ENCODE measurements at regions not wholly inside any gene's neighbourhood (a gene's known extent, or its start where the extent isn't known, plus 50 kb on each side); places are given as distances from the start of the nearest gene placed in this dataset.

DNA sequence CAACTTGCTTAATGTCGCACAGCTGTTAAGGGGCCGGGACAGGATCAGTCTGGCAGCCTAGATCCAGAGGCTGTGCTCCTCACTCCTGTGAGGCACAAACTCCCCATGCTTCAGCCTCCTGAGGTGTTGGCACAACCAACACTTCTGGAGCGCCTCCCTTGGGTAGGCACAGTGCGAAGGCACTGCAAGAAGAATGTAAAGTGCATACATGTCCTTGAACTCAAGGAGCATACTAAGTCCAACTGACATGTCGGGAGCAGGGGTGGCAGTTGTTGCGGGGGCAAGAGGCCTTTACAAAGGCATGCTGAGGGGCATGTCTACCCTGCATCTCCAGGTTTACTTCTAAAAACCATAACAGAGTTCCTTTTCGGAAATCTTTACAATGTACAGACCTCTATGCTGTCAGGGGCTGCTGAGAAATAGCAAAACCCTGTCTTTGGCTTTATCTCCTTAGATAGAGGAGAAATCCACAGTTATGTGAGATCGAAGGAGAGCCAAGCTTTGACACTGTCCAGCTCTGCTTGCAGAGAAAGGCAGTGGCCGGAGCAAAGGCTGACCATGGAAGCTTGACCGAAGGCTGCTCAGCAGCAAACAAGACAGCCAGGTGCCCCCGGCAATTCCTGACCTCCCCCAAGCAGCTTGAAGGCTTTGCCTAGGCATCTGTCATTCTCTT, 93.9 kb downstream of the CDC7 start:
- peaks cover 22% of the 10 kb centered on the region for H3K4me1 ChIP-seq (ENCODE audit: insufficient read depth, low read length)
- H3K36me3 ChIP-seq (ENCODE audit: insufficient read depth, low read length): no peaks in the 10 kb centered on the region
- no peaks in the 10 kb centered on the region for H3K36me3 Mint-ChIP-seq
- peaks cover 20 to 31% (median 23%) of the 10 kb centered on the region in 4 donors for H3K4me1 Mint-ChIP-seq
- no peak overlapping the region for H3K4me3 ChIP-seq (ENCODE audit: low read length in 2 of 2)
- ChIA-PET POLR2A (ENCODE audit: partially characterized antibody) (interaction anchor here (1.1 kb wide), 2 partner anchors 43 to 291 kb away, joined by 3 read pairs; no protein-coding TSS in a partner anchor), CTCF (ENCODE audit: partially characterized antibody) (interaction anchor here (1.1 kb wide), 1 partner anchor 56 kb away, joined by 3 read pairs; no protein-coding TSS in a partner anchor)
- no peaks in the 10 kb centered on the region for H3K27me3 ChIP-seq (ENCODE audit: insufficient read depth, low read length)
- H3K9me3 ChIP-seq (ENCODE audit: control insufficient read depth in 1 of 2, low read length in 2 of 2): no peaks in the 10 kb centered on the region
- no peak overlapping the region for H3K27ac ChIP-seq (ENCODE audit: low read depth, low read length)
- H3K9me3 Mint-ChIP-seq: peaks cover 0 to 2% (median 0%) of the 10 kb centered on the region in 8 donors
- H3K27me3 Mint-ChIP-seq: no peaks in the 10 kb centered on the region
- H3K4me3 Mint-ChIP-seq: no peak overlapping the region
- DNase-seq: no peak
- H3K27ac Mint-ChIP-seq: no peak overlapping the region
- intact Hi-C loops (cut with micrococcal nuclease): no loop called here

GRCh38 chr1:91596474-91596873, 95.8 kb downstream of the CDC7 start:
- Mint-ChIP-seq H3K36me3 (no peaks in the 10 kb centered on the region), H3K4me3 (no peak overlapping the region), H3K27ac (no peak overlapping the region), H3K27me3 (peaks cover 0 to 1% of the 10 kb centered on the region in 2 donors), H3K4me1 (peaks cover 12 to 22% (median 15%) of the 10 kb centered on the region in 4 donors), H3K9me3 (peaks cover 0 to 2% (median 0%) of the 10 kb centered on the region in 8 donors)
- Histone ChIP-seq H3K4me3 (ENCODE audit: low read length in 2 of 2) (no peak overlapping the region), H3K9me3 (ENCODE audit: control insufficient read depth in 1 of 2, low read length in 2 of 2) (no peaks in the 10 kb centered on the region), H3K27me3 (ENCODE audit: insufficient read depth, low read length) (no peaks in the 10 kb centered on the region), H3K4me1 (ENCODE audit: insufficient read depth, low read length) (peaks cover 14% of the 10 kb centered on the region), H3K27ac (ENCODE audit: low read depth, low read length) (no peak overlapping the region), H3K36me3 (ENCODE audit: insufficient read depth, low read length) (no peaks in the 10 kb centered on the region)
- CTCF ChIA-PET (ENCODE audit: partially characterized antibody): no interaction called here
- POLR2A ChIA-PET (ENCODE audit: partially characterized antibody): no interaction called here
- no peak for DNase-seq
- intact Hi-C loops (cut with micrococcal nuclease): no loop called here

DNA sequence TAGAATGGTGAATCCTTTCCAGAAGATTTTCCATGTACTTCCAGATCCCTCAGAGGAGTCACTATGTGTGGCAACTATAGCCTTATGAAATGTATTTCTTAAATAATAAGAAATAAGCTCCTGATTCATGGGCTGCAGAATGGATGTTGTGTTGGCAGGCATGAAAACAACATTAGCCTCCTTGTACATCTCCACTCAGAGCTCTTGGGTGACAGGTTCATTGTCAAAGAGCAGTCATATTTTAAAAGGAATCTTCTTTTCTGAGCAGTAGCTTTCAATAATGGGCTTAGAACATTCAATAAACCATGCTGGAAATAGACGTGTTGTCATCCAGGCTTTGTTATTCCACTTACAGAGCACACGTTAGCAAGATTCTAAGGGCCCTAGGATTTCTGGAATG, 96.6 kb downstream of the CDC7 start:
- DNase-seq: no peak
- no peaks in the 10 kb centered on the region for H3K36me3 ChIP-seq (ENCODE audit: insufficient read depth, low read length)
- H3K4me3 Mint-ChIP-seq: no peak overlapping the region
- H3K27me3 ChIP-seq (ENCODE audit: insufficient read depth, low read length): no peaks in the 10 kb centered on the region
- peaks cover 7% of the 10 kb centered on the region for H3K4me1 ChIP-seq (ENCODE audit: insufficient read depth, low read length)
- H3K27me3 Mint-ChIP-seq: peaks cover 0 to 1% of the 10 kb centered on the region in 2 donors
- POLR2A ChIA-PET (ENCODE audit: partially characterized antibody): no interaction called here
- no peak overlapping the region for H3K27ac Mint-ChIP-seq
- CTCF ChIA-PET (ENCODE audit: partially characterized antibody): interaction anchor here (1.0 kb wide), 1 partner anchor 25 kb away, joined by 3 read pairs; no protein-coding TSS in a partner anchor
- H3K36me3 Mint-ChIP-seq: no peaks in the 10 kb centered on the region
- no peak overlapping the region for H3K4me3 ChIP-seq (ENCODE audit: low read length in 2 of 2)
- H3K9me3 Mint-ChIP-seq: peaks cover 0 to 2% (median 0%) of the 10 kb centered on the region in 8 donors
- H3K9me3 ChIP-seq (ENCODE audit: control insufficient read depth in 1 of 2, low read length in 2 of 2): no peaks in the 10 kb centered on the region
- no peak overlapping the region for H3K27ac ChIP-seq (ENCODE audit: low read depth, low read length)
- H3K4me1 Mint-ChIP-seq: peaks cover 5 to 15% (median 9%) of the 10 kb centered on the region in 4 donors
- intact Hi-C loops (cut with micrococcal nuclease): no loop called here

- H3K27ac Mint-ChIP-seq: peak overlapping the region in 1 of 7 donors; percentile 13
- Histone ChIP-seq H3K36me3 (ENCODE audit: insufficient read depth, low read length) (no peaks in the 10 kb centered on the region), H3K4me1 (ENCODE audit: insufficient read depth, low read length) (no peaks in the 10 kb centered on the region), H3K27me3 (ENCODE audit: insufficient read depth, low read length) (no peaks in the 10 kb centered on the region), H3K27ac (ENCODE audit: low read depth, low read length) (no peak overlapping the region), H3K4me3 (ENCODE audit: low read length in 2 of 2) (no peak overlapping the region), H3K9me3 (ENCODE audit: control insufficient read depth in 1 of 2, low read length in 2 of 2) (no peaks in the 10 kb centered on the region)
- H3K9me3 Mint-ChIP-seq: no peaks in the 10 kb centered on the region
- intact Hi-C loops (cut with micrococcal nuclease): no loop called here
- peaks cover 0 to 9% (median 4%) of the 10 kb centered on the region in 4 donors for H3K4me1 Mint-ChIP-seq
- H3K27me3 Mint-ChIP-seq: peaks cover 0 to 3% of the 10 kb centered on the region in 2 donors
- ChIA-PET CTCF (ENCODE audit: partially characterized antibody) (no interaction called here), POLR2A (ENCODE audit: partially characterized antibody) (no interaction called here)
- DNase-seq: no peak
- no peak overlapping the region for H3K4me3 Mint-ChIP-seq
- no peaks in the 10 kb centered on the region for H3K36me3 Mint-ChIP-seq
These were observed 100.0 kb downstream of the CDC7 start for GRCh38 chr1:91600431-91601337.

DNA sequence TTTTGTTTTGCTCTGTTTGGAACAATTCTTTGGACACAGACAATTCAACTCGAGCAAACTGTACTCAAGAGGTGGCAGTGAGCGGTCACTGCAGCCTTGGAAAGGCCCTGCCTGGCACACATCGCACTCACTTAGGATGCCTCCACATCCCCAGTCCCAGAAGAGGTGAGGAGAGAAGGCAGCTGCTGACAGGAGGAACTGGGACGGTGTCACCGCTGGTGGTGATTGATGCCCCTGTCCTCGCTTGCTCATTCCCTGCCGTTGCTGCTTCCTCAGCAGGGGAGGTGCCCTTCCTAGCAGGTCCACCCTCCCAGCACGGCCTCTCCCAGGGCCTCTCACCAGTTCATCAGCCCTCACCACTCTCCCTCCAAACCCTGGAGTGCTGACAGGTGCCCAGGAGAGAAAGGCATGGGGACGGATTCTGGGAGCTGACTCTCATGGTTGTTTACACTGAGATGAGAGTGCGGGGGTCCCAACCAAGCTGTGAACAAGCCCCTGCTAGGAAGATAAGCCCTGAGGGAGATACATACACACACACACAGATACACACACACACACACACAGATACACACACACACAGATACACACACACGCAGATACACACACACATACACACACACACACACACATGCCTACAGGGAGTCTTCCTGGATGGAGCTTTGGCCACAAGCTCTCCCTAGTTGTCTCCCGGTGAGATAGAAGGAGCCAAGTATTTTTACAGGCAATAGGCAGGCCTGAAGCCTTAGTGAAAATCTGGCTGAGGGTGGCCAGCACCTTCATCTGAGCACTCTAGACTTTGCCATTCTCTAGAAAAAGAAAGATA, 101.1 kb downstream of the CDC7 start:
- Mint-ChIP-seq H3K9me3 (no peaks in the 10 kb centered on the region), H3K27me3 (peaks cover 0 to 3% of the 10 kb centered on the region in 2 donors), H3K4me3 (no peak overlapping the region), H3K27ac (no peak overlapping the region), H3K4me1 (peaks cover 0 to 7% (median 3%) of the 10 kb centered on the region in 4 donors), H3K36me3 (no peaks in the 10 kb centered on the region)
- H3K9me3 ChIP-seq (ENCODE audit: control insufficient read depth in 1 of 2, low read length in 2 of 2): no peaks in the 10 kb centered on the region
- intact Hi-C loops (cut with micrococcal nuclease): no loop called here
- no peak for DNase-seq
- no peaks in the 10 kb centered on the region for H3K36me3 ChIP-seq (ENCODE audit: insufficient read depth, low read length)
- no peaks in the 10 kb centered on the region for H3K27me3 ChIP-seq (ENCODE audit: insufficient read depth, low read length)
- no peak overlapping the region for H3K27ac ChIP-seq (ENCODE audit: low read depth, low read length)
- no peaks in the 10 kb centered on the region for H3K4me1 ChIP-seq (ENCODE audit: insufficient read depth, low read length)
- POLR2A ChIA-PET (ENCODE audit: partially characterized antibody): no interaction called here
- CTCF ChIA-PET (ENCODE audit: partially characterized antibody): no interaction called here
- no peak overlapping the region for H3K4me3 ChIP-seq (ENCODE audit: low read length in 2 of 2)

GRCh38 chr1:91603409-91603808, 102.8 kb downstream of the CDC7 start:
- DNase-seq: no peak
- Histone ChIP-seq H3K27ac (ENCODE audit: low read depth, low read length) (no peak overlapping the region), H3K27me3 (ENCODE audit: insufficient read depth, low read length) (no peaks in the 10 kb centered on the region), H3K4me1 (ENCODE audit: insufficient read depth, low read length) (no peaks in the 10 kb centered on the region), H3K9me3 (ENCODE audit: control insufficient read depth in 1 of 2, low read length in 2 of 2) (no peaks in the 10 kb centered on the region), H3K36me3 (ENCODE audit: insufficient read depth, low read length) (no peaks in the 10 kb centered on the region), H3K4me3 (ENCODE audit: low read length in 2 of 2) (no peak overlapping the region)
- H3K4me1 Mint-ChIP-seq: peaks cover 0 to 5% (median 2%) of the 10 kb centered on the region in 4 donors
- H3K36me3 Mint-ChIP-seq: no peaks in the 10 kb centered on the region
- peaks cover 0 to 3% of the 10 kb centered on the region in 2 donors for H3K27me3 Mint-ChIP-seq
- CTCF ChIA-PET (ENCODE audit: partially characterized antibody): no interaction called here
- POLR2A ChIA-PET (ENCODE audit: partially characterized antibody): no interaction called here
- no peak overlapping the region for H3K27ac Mint-ChIP-seq
- intact Hi-C loops (cut with micrococcal nuclease): no loop called here
- H3K9me3 Mint-ChIP-seq: peaks cover 0 to 2% (median 0%) of the 10 kb centered on the region in 8 donors
- H3K4me3 Mint-ChIP-seq: no peak overlapping the region

GRCh38 chr1:91604632-91605031, 104.0 kb downstream of the CDC7 start:
- ChIA-PET POLR2A (ENCODE audit: partially characterized antibody) (no interaction called here), CTCF (ENCODE audit: partially characterized antibody) (no interaction called here)
- DNase-seq: no peak
- H3K9me3 ChIP-seq (ENCODE audit: control insufficient read depth in 1 of 2, low read length in 2 of 2): no peaks in the 10 kb centered on the region
- H3K36me3 Mint-ChIP-seq: no peaks in the 10 kb centered on the region
- H3K27me3 Mint-ChIP-seq: peaks cover 0 to 3% of the 10 kb centered on the region in 2 donors
- no peaks in the 10 kb centered on the region for H3K27me3 ChIP-seq (ENCODE audit: insufficient read depth, low read length)
- H3K9me3 Mint-ChIP-seq: peaks cover 0 to 3% (median 0%) of the 10 kb centered on the region in 8 donors
- no peak overlapping the region for H3K4me3 Mint-ChIP-seq
- H3K4me1 Mint-ChIP-seq: peaks cover 0 to 4% (median 2%) of the 10 kb centered on the region in 4 donors
- H3K36me3 ChIP-seq (ENCODE audit: insufficient read depth, low read length): no peaks in the 10 kb centered on the region
- no peak overlapping the region for H3K27ac ChIP-seq (ENCODE audit: low read depth, low read length)
- H3K27ac Mint-ChIP-seq: no peak overlapping the region
- intact Hi-C loops (cut with micrococcal nuclease): no loop called here
- H3K4me1 ChIP-seq (ENCODE audit: insufficient read depth, low read length): no peaks in the 10 kb centered on the region
- H3K4me3 ChIP-seq (ENCODE audit: low read length in 2 of 2): no peak overlapping the region

All from CD4-positive, alpha-beta memory T cell (primary cell).